Tibial nerve (tissue), 4 donors: ENCODE measurements at regions not wholly inside any gene's neighbourhood (a gene's known extent, or its start where the extent isn't known, plus 50 kb on each side); places are given as distances from the start of the nearest gene placed in this dataset.

Experiments used
- DNase-seq, 2 donors: peaks; one replicate each; pipeline ENCODE4 v3.0.0-alpha.2; 2019; ENCODE audit warnings: low spot score in 2 of 2
- H3K27ac ChIP-seq, 4 donors: fragments of 200-600 bp; sonication (generic) in 3 of 4; one replicate each; pipeline ENCODE4 v1.5.1; 2017 to 2019; ENCODE audit warnings: mild to moderate bottlenecking in 1 of 4
- H3K27me3 ChIP-seq, 2 donors: fragments of 200-600 bp; sonication (generic) in 1 of 2; one replicate each; pipeline versions ENCODE4 v1.5.1 to v1.6.0; 2017 to 2019
- H3K36me3 ChIP-seq, 3 donors: fragments of 200-600 bp; sonication (generic); one replicate each; pipeline ENCODE4 v1.5.1; 2018 to 2019
- H3K4me1 ChIP-seq, 4 donors: fragments of 200-600 bp; sonication (generic) in 3 of 4; one replicate each; pipeline ENCODE4 v1.5.1; 2017 to 2019
- H3K4me3 ChIP-seq, 4 donors: fragments of 200-600 bp; sonication (generic) in 3 of 4; one replicate each; pipeline ENCODE4 v1.5.1; 2017 to 2019; ENCODE audit warnings: mild to moderate bottlenecking in 1 of 4, moderate library complexity in 1 of 4
- H3K9me3 ChIP-seq, 4 donors: fragments of 200-600 bp; sonication (generic) in 3 of 4; one replicate each; pipeline ENCODE4 v1.5.1; 2017 to 2019
- EP300 ChIP-seq, 2 donors: sonication (generic); formaldehyde crosslinking; IDR thresholded peaks; one replicate each; pipeline ENCODE4 v1.6.1; 2017; ENCODE audit warnings: antibody characterized with exemption in 2 of 2, mild to moderate bottlenecking in 1 of 2
- POLR2A ChIP-seq, 2 donors: fragments of 450-650 bp; IDR thresholded peaks; one replicate each; pipeline ENCODE4 v1.6.1; 2017; ENCODE audit warnings: antibody characterized with exemption in 2 of 2, mild to moderate bottlenecking in 2 of 2, moderate library complexity in 2 of 2
- WGBS, 2 donors: methylation state at CpG; one replicate each; pipeline ENCODE4 v1.1.5; 2018; 5-methylcytosine and 5-hydroxymethylcytosine counted together
- TF ChIP-seq, protein P1 (sequence below), 5 experiments: fragments of 200-600 bp in 3 of 5; fragments of 450-650 bp in 2 of 5; sonication (generic) in 3 of 5; IDR thresholded peaks; one replicate each; pipeline ENCODE4 v1.5.1; 2016 to 2019; ENCODE audit warnings: antibody characterized with exemption in 5 of 5, mild to moderate bottlenecking in 3 of 5, moderate library complexity in 2 of 5

DNA sequence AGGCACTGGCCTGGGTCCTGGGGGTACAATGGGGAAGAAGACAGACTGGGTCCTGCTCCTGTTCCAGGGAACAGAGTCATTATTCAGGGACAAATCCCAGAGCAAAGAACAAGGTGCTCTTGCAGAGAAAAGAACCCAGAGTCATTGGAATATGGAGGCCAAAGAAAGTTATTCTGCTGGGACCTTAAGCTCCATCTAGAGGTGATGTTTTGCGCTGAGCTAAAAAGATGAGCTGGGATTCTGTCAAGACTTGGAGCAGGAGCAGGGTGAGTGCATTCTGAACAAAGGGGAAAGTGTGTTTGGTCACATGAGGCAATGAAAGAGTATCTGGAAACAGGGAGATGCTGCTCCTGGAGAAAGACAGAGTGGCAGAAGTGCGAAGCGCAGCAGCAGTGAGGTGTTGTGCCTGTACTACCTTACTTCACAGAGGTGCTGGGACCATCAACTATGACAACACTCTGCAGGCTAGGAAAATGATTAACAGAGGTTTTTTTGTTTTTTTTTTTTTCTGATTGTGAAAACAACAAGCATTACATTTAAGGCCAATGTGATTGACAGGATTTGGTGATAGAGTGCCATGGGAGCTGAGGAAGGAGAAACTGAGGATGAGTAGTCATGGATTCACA, 95.3 kb upstream of the TNFSF11 start:
- no peaks in the 10 kb centered on the region for H3K4me1 ChIP-seq
- no peak overlapping the region for H3K27ac ChIP-seq
- 60 to 78% methylated on average over 3 of the region's 3 CpGs for WGBS, 2 donors
- H3K4me3 ChIP-seq = no peak overlapping the region
- H3K27me3 ChIP-seq = no peaks in the 10 kb centered on the region
- no peak for TF ChIP-seq EP300 (IDR thresholded peaks at IDR 0.05)
- TF ChIP-seq, protein P1, sequence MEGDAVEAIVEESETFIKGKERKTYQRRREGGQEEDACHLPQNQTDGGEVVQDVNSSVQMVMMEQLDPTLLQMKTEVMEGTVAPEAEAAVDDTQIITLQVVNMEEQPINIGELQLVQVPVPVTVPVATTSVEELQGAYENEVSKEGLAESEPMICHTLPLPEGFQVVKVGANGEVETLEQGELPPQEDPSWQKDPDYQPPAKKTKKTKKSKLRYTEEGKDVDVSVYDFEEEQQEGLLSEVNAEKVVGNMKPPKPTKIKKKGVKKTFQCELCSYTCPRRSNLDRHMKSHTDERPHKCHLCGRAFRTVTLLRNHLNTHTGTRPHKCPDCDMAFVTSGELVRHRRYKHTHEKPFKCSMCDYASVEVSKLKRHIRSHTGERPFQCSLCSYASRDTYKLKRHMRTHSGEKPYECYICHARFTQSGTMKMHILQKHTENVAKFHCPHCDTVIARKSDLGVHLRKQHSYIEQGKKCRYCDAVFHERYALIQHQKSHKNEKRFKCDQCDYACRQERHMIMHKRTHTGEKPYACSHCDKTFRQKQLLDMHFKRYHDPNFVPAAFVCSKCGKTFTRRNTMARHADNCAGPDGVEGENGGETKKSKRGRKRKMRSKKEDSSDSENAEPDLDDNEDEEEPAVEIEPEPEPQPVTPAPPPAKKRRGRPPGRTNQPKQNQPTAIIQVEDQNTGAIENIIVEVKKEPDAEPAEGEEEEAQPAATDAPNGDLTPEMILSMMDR (IDR thresholded peaks at IDR 0.05) = no peak
- no peak for TF ChIP-seq POLR2A (IDR thresholded peaks at IDR 0.05)
- DNase-seq = no peak
- no peaks in the 10 kb centered on the region for H3K9me3 ChIP-seq
- no peaks in the 10 kb centered on the region for H3K36me3 ChIP-seq

DNA sequence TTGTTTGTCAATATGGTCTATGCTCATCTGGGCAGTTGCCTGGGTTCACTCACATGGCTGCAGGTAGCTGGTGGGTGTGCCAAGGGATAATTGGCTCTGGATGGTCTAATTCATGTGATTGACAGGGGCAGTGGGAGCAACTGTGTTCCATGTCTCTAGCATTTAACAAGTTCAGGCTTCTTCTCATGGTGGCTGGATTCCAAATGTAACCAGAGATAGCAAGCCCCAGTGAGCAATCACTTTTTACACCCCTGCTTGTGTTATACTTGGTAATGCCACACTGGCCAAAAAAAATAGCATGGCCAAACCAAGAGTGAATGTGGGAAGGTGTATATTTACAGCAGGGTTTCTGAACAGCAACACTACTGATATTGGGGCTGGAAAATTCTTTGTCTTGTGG, 89.6 kb upstream of the TNFSF11 start:
- H3K36me3 ChIP-seq = no peaks in the 10 kb centered on the region
- H3K4me3 ChIP-seq = no peak overlapping the region
- DNase-seq = no peak
- TF ChIP-seq, protein P1 (IDR thresholded peaks at IDR 0.05) = no peak
- TF ChIP-seq POLR2A (IDR thresholded peaks at IDR 0.05) (no peak), EP300 (IDR thresholded peaks at IDR 0.05) (no peak)
- H3K27me3 ChIP-seq = no peaks in the 10 kb centered on the region
- no peaks in the 10 kb centered on the region for H3K9me3 ChIP-seq
- no peaks in the 10 kb centered on the region for H3K4me1 ChIP-seq
- no peak overlapping the region for H3K27ac ChIP-seq

DNA sequence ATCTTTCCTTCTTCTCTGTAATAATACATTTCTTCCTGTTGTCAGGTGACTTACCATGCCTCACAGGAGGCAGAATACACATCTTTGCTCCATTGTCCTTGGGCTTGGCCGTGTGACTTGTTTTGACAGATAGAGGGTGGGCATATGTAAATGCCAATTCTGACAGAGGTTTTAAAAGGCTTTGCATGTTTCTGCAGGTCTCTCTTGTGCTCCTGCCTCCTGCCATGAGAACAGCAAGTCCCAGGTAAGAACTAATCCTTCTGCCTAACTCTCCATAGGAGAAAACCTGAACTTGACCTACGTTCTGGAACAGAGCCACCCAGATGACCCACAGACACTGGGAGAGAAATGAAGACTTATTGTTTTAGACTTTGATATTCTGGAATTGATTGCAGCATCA, 88.7 kb upstream of the TNFSF11 start:
- DNase-seq = no peak
- WGBS, 2 donors = 83 to 84% methylated on average over 2 of the region's 2 CpGs
- TF ChIP-seq POLR2A (IDR thresholded peaks at IDR 0.05) (no peak), EP300 (IDR thresholded peaks at IDR 0.05) (no peak)
- TF ChIP-seq, protein P1 (IDR thresholded peaks at IDR 0.05) = no peak
- Histone ChIP-seq H3K9me3 (no peaks in the 10 kb centered on the region), H3K4me1 (no peaks in the 10 kb centered on the region), H3K4me3 (no peak overlapping the region), H3K27me3 (no peaks in the 10 kb centered on the region), H3K27ac (no peak overlapping the region), H3K36me3 (no peaks in the 10 kb centered on the region)

DNA sequence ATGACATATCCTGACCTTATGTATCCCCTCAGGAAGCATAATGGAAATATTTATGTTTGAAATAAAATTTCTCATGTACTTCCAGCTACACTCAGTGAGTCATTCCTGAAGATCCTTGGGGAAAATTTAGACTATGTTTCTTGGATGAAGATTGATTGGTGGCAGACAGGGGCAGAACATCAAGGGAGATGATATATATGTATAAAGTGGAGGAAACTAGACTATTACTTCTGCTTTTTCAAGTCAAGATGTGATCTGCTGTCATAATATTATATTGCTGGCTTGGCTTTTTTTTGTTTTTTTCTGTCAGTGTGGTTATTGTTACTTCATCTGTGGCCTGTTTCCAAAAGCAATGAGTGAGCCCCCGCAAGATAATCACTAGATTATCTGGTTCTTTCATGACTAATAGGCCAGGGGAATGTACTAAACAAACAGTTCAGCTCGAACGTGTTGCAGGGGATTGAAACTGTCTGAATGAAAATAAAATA, 87.2 kb upstream of the TNFSF11 start:
- Histone ChIP-seq H3K36me3 (no peaks in the 10 kb centered on the region), H3K27me3 (no peaks in the 10 kb centered on the region), H3K4me1 (no peaks in the 10 kb centered on the region), H3K4me3 (no peak overlapping the region), H3K27ac (no peak overlapping the region), H3K9me3 (no peaks in the 10 kb centered on the region)
- TF ChIP-seq POLR2A (IDR thresholded peaks at IDR 0.05) = no peak
- TF ChIP-seq, protein P1 (IDR thresholded peaks at IDR 0.05) = no peak
- no peak for TF ChIP-seq EP300 (IDR thresholded peaks at IDR 0.05)
- no peak for DNase-seq
- WGBS, 2 donors = 4 to 12% methylated on average over 3 of the region's 3 CpGs

DNA sequence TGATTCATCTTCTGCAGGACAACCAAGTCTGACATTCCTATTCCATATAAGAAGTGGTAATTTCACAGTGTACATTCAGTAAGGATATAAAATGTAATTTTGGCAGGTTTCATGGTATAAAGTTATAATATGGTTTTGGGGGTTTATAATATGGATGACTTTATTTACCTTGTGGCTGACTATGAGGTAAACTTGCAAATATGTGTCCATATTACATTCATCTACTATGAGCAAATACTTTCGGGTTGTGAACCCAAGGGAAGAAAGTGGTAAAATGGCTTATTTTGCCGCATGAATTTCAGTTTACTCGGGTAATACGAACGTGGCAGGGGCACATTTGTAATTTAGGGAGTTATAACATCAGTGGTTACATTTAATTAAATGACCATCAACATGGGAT, 86.7 kb upstream of the TNFSF11 start:
- Histone ChIP-seq H3K9me3 (no peaks in the 10 kb centered on the region), H3K36me3 (no peaks in the 10 kb centered on the region), H3K27ac (no peak overlapping the region), H3K4me1 (no peaks in the 10 kb centered on the region), H3K4me3 (no peak overlapping the region), H3K27me3 (no peaks in the 10 kb centered on the region)
- DNase-seq = no peak
- no peak for TF ChIP-seq EP300 (IDR thresholded peaks at IDR 0.05)
- TF ChIP-seq POLR2A (IDR thresholded peaks at IDR 0.05) = no peak
- TF ChIP-seq, protein P1 (IDR thresholded peaks at IDR 0.05) = no peak
- 89 to 91% methylated on average over 5 of the region's 5 CpGs for WGBS, 2 donors
